Thyroid gland (tissue), 4 donors: ENCODE measurements at regions not wholly inside any gene's neighbourhood (a gene's known extent, or its start where the extent isn't known, plus 50 kb on each side); places are given as distances from the start of the nearest gene placed in this dataset.

Source experiments
- CTCF ChIP-seq, 6 experiments: fragments of 200-600 bp in 3 of 6; fragments of 450-650 bp in 3 of 6; sonication (generic) in 3 of 6; IDR thresholded peaks; one replicate each; pipeline ENCODE4 v1.5.1; 2016 to 2019; ENCODE audit warnings: antibody characterized with exemption in 6 of 6, mild to moderate bottlenecking in 2 of 6, inconsistent platforms in 1 of 6, moderate library complexity in 1 of 6
- POLR2A ChIP-seq, 2 donors: fragments of 450-650 bp; IDR thresholded peaks; one replicate each; pipeline ENCODE4 v1.6.1; 2017; ENCODE audit warnings: antibody characterized with exemption in 2 of 2, mild to moderate bottlenecking in 2 of 2, moderate library complexity in 1 of 2

GRCh38 chr9:86668488-86668887 is 278.8 kb downstream of the GAS1 start:
- TF ChIP-seq CTCF (IDR thresholded peaks at IDR 0.05), result no peak
- no peak for TF ChIP-seq POLR2A (IDR thresholded peaks at IDR 0.05)
